ENCODE measurements at regions not wholly inside any gene's neighbourhood (a gene's known extent, or its start where the extent isn't known, plus 50 kb on each side); places are given as distances from the start of the nearest gene placed in this dataset.

GRCh38 chr4:89369581-89369980 lies 62.0 kb upstream of the GPRIN3 start:
- Histone ChIP-seq H3K4me3 (no peak overlapping the region), H3K27me3 (no peaks in the 10 kb centered on the region), H3K27ac (no peak overlapping the region), H3K9me3 (no peaks in the 10 kb centered on the region), H3K4me1 (no peaks in the 10 kb centered on the region), H3K36me3 (no peaks in the 10 kb centered on the region)
- TF ChIP-seq POLR2AphosphoS5 (IDR thresholded peaks at IDR 0.05) (no peak), EP300 (IDR thresholded peaks at IDR 0.05) (no peak), POLR2A (IDR thresholded peaks at IDR 0.05) (no peak)
- TF ChIP-seq, protein P1, sequence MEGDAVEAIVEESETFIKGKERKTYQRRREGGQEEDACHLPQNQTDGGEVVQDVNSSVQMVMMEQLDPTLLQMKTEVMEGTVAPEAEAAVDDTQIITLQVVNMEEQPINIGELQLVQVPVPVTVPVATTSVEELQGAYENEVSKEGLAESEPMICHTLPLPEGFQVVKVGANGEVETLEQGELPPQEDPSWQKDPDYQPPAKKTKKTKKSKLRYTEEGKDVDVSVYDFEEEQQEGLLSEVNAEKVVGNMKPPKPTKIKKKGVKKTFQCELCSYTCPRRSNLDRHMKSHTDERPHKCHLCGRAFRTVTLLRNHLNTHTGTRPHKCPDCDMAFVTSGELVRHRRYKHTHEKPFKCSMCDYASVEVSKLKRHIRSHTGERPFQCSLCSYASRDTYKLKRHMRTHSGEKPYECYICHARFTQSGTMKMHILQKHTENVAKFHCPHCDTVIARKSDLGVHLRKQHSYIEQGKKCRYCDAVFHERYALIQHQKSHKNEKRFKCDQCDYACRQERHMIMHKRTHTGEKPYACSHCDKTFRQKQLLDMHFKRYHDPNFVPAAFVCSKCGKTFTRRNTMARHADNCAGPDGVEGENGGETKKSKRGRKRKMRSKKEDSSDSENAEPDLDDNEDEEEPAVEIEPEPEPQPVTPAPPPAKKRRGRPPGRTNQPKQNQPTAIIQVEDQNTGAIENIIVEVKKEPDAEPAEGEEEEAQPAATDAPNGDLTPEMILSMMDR (IDR thresholded peaks at IDR 0.05): no peak
- WGBS: 85% methylated on average over 2 of the region's 2 CpGs
- no peak for DNase-seq (ENCODE audit: low spot score in 2 of 2)

DNA sequence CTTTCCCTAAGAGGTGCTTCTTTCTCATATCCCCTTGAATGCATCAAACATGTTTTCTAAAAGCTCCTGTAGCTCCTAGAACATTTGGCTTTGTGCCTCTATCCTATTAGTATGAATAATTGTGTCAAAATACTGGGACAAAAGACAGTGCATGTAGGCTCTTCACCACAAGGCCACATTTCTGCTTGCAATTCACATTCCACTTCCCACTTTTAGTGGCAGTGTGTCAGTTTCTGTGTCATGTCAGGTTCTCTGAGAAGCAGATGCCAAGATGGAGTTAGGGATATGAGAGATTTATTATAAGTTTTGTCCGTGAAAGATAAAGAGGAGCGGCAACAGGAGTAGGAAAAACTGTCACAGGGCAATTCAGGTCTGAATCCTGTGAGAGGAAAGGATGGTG lies 61.3 kb upstream of the GPRIN3 start:
- Histone ChIP-seq H3K4me3 (no peak overlapping the region), H3K27ac (no peak overlapping the region), H3K27me3 (no peaks in the 10 kb centered on the region), H3K9me3 (no peaks in the 10 kb centered on the region), H3K4me1 (no peaks in the 10 kb centered on the region), H3K36me3 (no peaks in the 10 kb centered on the region)
- 68% methylated on average over 2 of the region's 2 CpGs for WGBS
- no peak for TF ChIP-seq EP300 (IDR thresholded peaks at IDR 0.05)
- TF ChIP-seq, protein P1 (IDR thresholded peaks at IDR 0.05): no peak
- TF ChIP-seq POLR2A (IDR thresholded peaks at IDR 0.05): no peak
- no peak for TF ChIP-seq POLR2AphosphoS5 (IDR thresholded peaks at IDR 0.05)
- no peak for DNase-seq (ENCODE audit: low spot score in 2 of 2)

- no peaks in the 10 kb centered on the region for H3K9me3 ChIP-seq
- no peak overlapping the region for H3K27ac ChIP-seq
- 69% methylated on average over 2 of the region's 2 CpGs for WGBS
- TF ChIP-seq EP300 (IDR thresholded peaks at IDR 0.05) (no peak), POLR2A (IDR thresholded peaks at IDR 0.05) (no peak), POLR2AphosphoS5 (IDR thresholded peaks at IDR 0.05) (no peak)
- TF ChIP-seq, protein P1 (IDR thresholded peaks at IDR 0.05): no peak
- H3K4me1 ChIP-seq: no peaks in the 10 kb centered on the region
- H3K36me3 ChIP-seq: no peaks in the 10 kb centered on the region
- no peak for DNase-seq (ENCODE audit: low spot score in 2 of 2)
- no peak overlapping the region for H3K4me3 ChIP-seq
- no peaks in the 10 kb centered on the region for H3K27me3 ChIP-seq
Observed at GRCh38 chr4:89365776-89366175, 58.2 kb upstream of the GPRIN3 start.

- no peak overlapping the region for H3K4me3 ChIP-seq
- no peak for DNase-seq (ENCODE audit: low spot score in 2 of 2)
- H3K27ac ChIP-seq: no peak overlapping the region
- no peaks in the 10 kb centered on the region for H3K36me3 ChIP-seq
- TF ChIP-seq POLR2AphosphoS5 (IDR thresholded peaks at IDR 0.05) (no peak), POLR2A (IDR thresholded peaks at IDR 0.05) (no peak), EP300 (IDR thresholded peaks at IDR 0.05) (no peak)
- TF ChIP-seq, protein P1 (IDR thresholded peaks at IDR 0.05): no peak
- H3K27me3 ChIP-seq: no peaks in the 10 kb centered on the region
- no peaks in the 10 kb centered on the region for H3K9me3 ChIP-seq
- no peaks in the 10 kb centered on the region for H3K4me1 ChIP-seq
Observed at GRCh38 chr4:89365375-89365774, 57.8 kb upstream of the GPRIN3 start.

GRCh38 chr4:89364541-89364940 lies 56.9 kb upstream of the GPRIN3 start:
- Histone ChIP-seq H3K27me3 (no peaks in the 10 kb centered on the region), H3K9me3 (no peaks in the 10 kb centered on the region), H3K4me1 (no peaks in the 10 kb centered on the region), H3K4me3 (no peak overlapping the region), H3K27ac (no peak overlapping the region), H3K36me3 (no peaks in the 10 kb centered on the region)
- TF ChIP-seq, protein P1 (IDR thresholded peaks at IDR 0.05): no peak
- no peak for TF ChIP-seq POLR2AphosphoS5 (IDR thresholded peaks at IDR 0.05)
- no peak for TF ChIP-seq EP300 (IDR thresholded peaks at IDR 0.05)
- TF ChIP-seq POLR2A (IDR thresholded peaks at IDR 0.05): no peak
- WGBS: 84% methylated on average over 4 of the region's 4 CpGs
- no peak for DNase-seq (ENCODE audit: low spot score in 2 of 2)
